ENCODE measurements at regions not wholly inside any gene's neighbourhood (a gene's known extent, or its start where the extent isn't known, plus 50 kb on each side); places are given as distances from the start of the nearest gene placed in this dataset.
"Not testable (repeated sequence)": the region's sequence is repeated elsewhere in the genome, so short reads cannot be mapped to it uniquely, and the experiment has no call there.

DNA sequence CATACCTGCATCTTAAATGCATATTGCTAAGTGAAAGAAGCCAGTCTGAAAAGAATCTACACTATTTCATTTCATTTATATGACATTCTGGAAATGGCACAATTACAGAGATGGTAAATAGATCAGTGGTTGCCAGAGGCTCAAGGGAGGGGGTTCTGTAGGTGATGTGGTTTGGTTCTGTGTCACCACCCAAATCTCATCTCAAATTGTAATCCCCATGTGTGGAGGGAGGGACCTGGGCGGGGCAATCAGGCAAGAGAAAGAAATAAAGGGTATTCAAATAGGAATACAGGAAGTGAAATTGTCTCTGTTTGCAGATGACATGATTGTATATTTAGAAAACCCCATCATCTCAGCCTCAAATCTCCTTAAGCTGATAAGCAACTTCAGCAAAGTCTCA, 53.7 kb upstream of the DENND1B start:
- POLR2A ChIA-PET; H3K27ac Mint-ChIP-seq; CTCF ChIA-PET; H3K27me3 Mint-ChIP-seq (ENCODE audit: low read depth); H3K4me1 Mint-ChIP-seq (ENCODE audit: low read depth); H3K9me3 Mint-ChIP-seq (ENCODE audit: insufficient read depth); H3K36me3 Mint-ChIP-seq (ENCODE audit: low read depth); DNase-seq; ATAC-seq; H3K4me3 Mint-ChIP-seq: not testable (repeated sequence)

DNA sequence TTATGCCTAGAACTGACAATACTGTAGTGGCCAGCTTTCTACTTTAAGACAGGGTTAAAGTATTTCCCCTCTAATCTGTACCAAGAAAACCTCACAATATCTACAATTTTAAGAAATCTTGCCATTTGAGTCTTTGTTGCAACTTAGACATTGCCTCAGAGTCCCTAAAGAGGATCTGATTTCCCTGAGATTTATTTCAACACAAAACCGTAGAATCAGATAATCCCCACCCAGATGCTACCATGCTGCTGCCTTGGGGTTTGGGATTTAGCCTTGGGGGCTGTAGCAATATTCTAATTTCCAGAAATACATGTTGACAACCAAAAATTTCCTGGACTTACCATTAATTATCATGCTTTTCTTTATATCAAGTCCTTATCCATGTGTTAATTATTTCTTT, 50.3 kb upstream of the DENND1B start:
- CTCF ChIA-PET, result no interaction called here

More for the DNA sequence above, 50.3 kb upstream of the DENND1B start:
- H3K4me3 Mint-ChIP-seq, result no peak overlapping the region
- no peaks in the 10 kb centered on the region for H3K9me3 Mint-ChIP-seq (ENCODE audit: insufficient read depth)
- ATAC-seq, result no peak
- POLR2A ChIA-PET, result no interaction called here
- no peaks in the 10 kb centered on the region for H3K4me1 Mint-ChIP-seq (ENCODE audit: low read depth)
- no peak overlapping the region for H3K27ac Mint-ChIP-seq
- DNase-seq, result no peak
- H3K36me3 Mint-ChIP-seq (ENCODE audit: low read depth), result no peaks in the 10 kb centered on the region
- H3K27me3 Mint-ChIP-seq (ENCODE audit: low read depth), result no peaks in the 10 kb centered on the region

All from activated CD8-positive, alpha-beta T cell treated with anti-CD3 and anti-CD28 coated beads, Interleukin-2, amount 10 ng/mL, durations not matched to agents 7 days and 5 days (primary cell).